ENCODE measurements at regions not wholly inside any gene's neighbourhood (a gene's known extent, or its start where the extent isn't known, plus 50 kb on each side); places are given as distances from the start of the nearest gene placed in this dataset.

DNA sequence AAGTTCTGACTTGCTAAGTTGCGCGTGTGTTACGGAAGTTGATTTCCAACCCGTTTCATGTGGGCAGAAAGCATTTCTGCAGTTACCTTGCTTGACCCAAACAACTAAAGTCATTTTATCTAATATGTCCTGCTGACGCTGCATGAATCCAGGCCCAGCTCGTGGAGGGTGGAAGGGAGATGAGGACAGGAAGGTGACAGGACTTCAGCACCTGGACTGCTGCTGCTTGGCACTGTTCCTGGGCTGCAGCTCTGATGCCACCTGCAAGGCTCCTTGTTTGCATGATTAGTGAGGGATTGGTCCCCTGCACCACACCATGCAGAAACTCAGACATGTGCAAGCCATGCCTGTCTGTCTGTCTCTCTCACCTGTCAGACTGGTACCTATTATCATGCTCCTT, 198.4 kb downstream of the PRDM2 start:
- Histone ChIP-seq H3K9me3 (replicated peaks) (no peaks in the 10 kb centered on the region), H3K27ac (replicated peaks) (no peak overlapping the region), H3K4me1 (peaks cover 2% of the 10 kb centered on the region), H3K27me3 (ENCODE audit: low read depth) (peaks cover 70% of the 10 kb centered on the region), H3K4me3 (no peak overlapping the region), H3K36me3 (no peaks in the 10 kb centered on the region)
- TF ChIP-seq, protein P1, sequence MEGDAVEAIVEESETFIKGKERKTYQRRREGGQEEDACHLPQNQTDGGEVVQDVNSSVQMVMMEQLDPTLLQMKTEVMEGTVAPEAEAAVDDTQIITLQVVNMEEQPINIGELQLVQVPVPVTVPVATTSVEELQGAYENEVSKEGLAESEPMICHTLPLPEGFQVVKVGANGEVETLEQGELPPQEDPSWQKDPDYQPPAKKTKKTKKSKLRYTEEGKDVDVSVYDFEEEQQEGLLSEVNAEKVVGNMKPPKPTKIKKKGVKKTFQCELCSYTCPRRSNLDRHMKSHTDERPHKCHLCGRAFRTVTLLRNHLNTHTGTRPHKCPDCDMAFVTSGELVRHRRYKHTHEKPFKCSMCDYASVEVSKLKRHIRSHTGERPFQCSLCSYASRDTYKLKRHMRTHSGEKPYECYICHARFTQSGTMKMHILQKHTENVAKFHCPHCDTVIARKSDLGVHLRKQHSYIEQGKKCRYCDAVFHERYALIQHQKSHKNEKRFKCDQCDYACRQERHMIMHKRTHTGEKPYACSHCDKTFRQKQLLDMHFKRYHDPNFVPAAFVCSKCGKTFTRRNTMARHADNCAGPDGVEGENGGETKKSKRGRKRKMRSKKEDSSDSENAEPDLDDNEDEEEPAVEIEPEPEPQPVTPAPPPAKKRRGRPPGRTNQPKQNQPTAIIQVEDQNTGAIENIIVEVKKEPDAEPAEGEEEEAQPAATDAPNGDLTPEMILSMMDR (IDR thresholded peaks at IDR 0.05; ENCODE audit: borderline replicate concordance), result no peak
- no peak for DNase-seq
- intact Hi-C loops (cut with micrococcal nuclease), result no loop called here

DNA sequence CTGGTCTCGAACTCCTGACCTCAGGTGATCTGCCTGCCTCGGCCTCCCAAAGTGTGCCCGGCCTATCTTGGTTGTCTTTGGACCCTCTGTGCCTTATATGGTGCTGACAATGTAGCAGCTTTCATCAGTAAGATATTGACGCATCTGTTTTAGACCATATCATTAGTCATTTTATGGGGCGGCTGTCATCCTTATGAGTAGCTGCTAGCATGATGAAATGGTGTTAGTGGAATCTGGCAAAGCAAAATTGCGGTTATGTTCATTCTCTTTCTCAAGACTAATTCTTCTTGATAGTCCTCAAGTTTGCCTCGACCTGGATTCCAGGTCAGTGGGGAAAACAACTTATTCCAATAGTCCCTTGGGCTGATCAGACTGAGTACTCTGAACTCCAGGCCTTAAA, 199.9 kb downstream of the PRDM2 start:
- Histone ChIP-seq H3K9me3 (replicated peaks) (peaks cover 10% of the 10 kb centered on the region), H3K36me3 (no peaks in the 10 kb centered on the region), H3K4me3 (no peak overlapping the region), H3K27ac (replicated peaks) (no peak overlapping the region), H3K27me3 (ENCODE audit: low read depth) (peaks cover 64% of the 10 kb centered on the region), H3K4me1 (no peaks in the 10 kb centered on the region)
- intact Hi-C loops (cut with micrococcal nuclease), result no loop called here
- TF ChIP-seq, protein P1 (IDR thresholded peaks at IDR 0.05; ENCODE audit: borderline replicate concordance), result no peak
- no peak for DNase-seq

DNA sequence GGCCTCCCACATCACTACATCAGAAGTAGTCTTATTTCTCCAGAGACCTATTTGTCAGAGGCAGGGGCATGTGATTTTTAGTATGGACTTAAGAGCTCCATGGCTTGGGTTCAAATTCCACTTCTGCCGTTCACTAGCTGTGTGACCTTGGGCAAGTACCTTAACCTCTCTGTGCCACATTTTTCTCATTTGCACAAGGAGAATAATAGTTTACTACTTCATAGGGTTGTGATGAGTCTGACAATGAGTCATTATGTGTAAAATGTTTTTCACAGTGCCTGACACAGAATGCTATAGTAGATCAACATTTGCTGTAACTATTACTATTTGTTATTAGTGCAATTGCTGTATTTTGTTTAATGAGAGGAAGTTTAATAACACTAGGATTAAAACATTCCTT, 200.6 kb downstream of the PRDM2 start:
- H3K4me3 ChIP-seq, result no peak overlapping the region
- peaks cover 56% of the 10 kb centered on the region for H3K27me3 ChIP-seq (ENCODE audit: low read depth)
- intact Hi-C loops (cut with micrococcal nuclease), result no loop called here
- DNase-seq, result no peak
- TF ChIP-seq, protein P1 (IDR thresholded peaks at IDR 0.05; ENCODE audit: borderline replicate concordance), result no peak
- no peaks in the 10 kb centered on the region for H3K4me1 ChIP-seq
- no peak overlapping the region for H3K27ac ChIP-seq (replicated peaks)
- H3K9me3 ChIP-seq (replicated peaks), result peaks cover 16% of the 10 kb centered on the region
- no peaks in the 10 kb centered on the region for H3K36me3 ChIP-seq

DNA sequence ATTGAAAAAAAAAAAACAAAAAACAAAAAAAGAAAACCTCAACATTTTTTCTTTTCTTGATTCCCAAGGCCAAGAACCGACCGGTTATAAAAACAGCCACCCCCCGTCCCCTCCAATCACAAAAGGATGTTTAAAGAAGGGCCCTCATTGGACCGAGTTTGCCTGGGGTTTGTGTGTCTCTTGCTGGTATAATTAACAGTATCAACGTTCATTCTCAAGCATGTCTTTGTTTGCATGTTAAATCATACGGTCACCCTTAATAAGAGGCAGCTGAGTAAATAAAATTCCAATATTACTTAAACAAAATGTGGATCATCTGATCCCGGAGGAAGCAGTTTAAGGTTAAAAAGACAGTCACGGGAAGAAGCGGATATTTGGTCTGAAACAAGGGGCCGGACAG, 201.1 kb downstream of the PRDM2 start:
- intact Hi-C loops (cut with micrococcal nuclease), result no loop called here
- Histone ChIP-seq H3K4me1 (no peaks in the 10 kb centered on the region), H3K27me3 (ENCODE audit: low read depth) (peaks cover 52% of the 10 kb centered on the region), H3K27ac (replicated peaks) (no peak overlapping the region), H3K9me3 (replicated peaks) (peaks cover 17% of the 10 kb centered on the region), H3K36me3 (no peaks in the 10 kb centered on the region), H3K4me3 (no peak overlapping the region)
- TF ChIP-seq, protein P1 (IDR thresholded peaks at IDR 0.05; ENCODE audit: borderline replicate concordance), result no peak
- no peak for DNase-seq

DNA sequence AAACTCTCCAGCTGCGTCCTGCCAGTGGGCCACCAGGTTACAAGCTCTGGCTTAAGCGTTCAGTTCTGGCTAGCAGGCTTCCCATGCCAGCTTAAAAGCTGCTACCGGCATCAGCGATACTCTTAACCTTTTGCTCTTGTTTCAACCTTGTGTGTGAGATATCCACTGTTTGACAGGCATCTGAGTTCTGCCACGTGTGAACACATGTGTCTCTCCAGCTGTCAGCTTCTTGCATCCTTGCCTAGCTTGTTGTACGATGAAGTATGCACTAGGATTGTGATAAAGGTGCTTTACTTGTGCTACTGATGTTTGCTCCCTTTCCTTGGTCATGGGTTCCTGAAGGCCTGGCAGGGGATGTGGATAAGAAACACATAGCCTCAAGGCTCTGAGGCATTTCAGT, 201.6 kb downstream of the PRDM2 start:
- H3K27ac ChIP-seq (replicated peaks), result no peak overlapping the region
- intact Hi-C loops (cut with micrococcal nuclease), result no loop called here
- TF ChIP-seq, protein P1 (IDR thresholded peaks at IDR 0.05; ENCODE audit: borderline replicate concordance), result no peak
- no peak for DNase-seq
- H3K9me3 ChIP-seq (replicated peaks), result peaks cover 17% of the 10 kb centered on the region
- H3K36me3 ChIP-seq, result no peaks in the 10 kb centered on the region
- H3K27me3 ChIP-seq (ENCODE audit: low read depth), result peaks cover 46% of the 10 kb centered on the region
- no peaks in the 10 kb centered on the region for H3K4me1 ChIP-seq
- H3K4me3 ChIP-seq, result no peak overlapping the region

DNA sequence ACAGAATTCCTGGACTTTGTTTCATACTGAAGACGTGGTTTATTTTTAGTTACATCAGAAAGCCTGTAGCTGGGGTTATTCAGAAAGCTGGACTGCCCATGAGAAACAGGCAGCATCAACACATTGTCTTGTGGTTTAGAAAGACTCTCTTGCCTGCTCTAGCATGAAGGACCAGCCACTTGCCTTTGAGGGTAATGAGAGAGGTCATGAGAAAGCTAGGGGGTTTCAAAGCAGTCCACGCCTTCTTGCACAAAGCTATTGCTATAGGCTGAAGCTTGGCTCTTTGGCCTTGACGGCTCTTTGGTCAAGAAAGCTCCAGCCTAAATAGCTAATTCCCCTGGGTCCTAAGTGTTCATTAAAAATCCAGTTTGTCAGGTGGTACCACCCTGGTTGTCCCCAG, 208.1 kb downstream of the PRDM2 start:
- no peak for DNase-seq
- intact Hi-C loops (cut with micrococcal nuclease), result no loop called here
- TF ChIP-seq, protein P1 (IDR thresholded peaks at IDR 0.05; ENCODE audit: borderline replicate concordance), result no peak
- peaks cover 31% of the 10 kb centered on the region for H3K27me3 ChIP-seq (ENCODE audit: low read depth)
- no peaks in the 10 kb centered on the region for H3K36me3 ChIP-seq
- H3K27ac ChIP-seq (replicated peaks), result no peak overlapping the region
- H3K9me3 ChIP-seq (replicated peaks), result peaks cover 17% of the 10 kb centered on the region
- H3K4me1 ChIP-seq, result no peaks in the 10 kb centered on the region
- H3K4me3 ChIP-seq, result no peak overlapping the region

All from left ventricle myocardium inferior (tissue), 1 donor.